ENCODE measurements at regions not wholly inside any gene's neighbourhood (a gene's known extent, or its start where the extent isn't known, plus 50 kb on each side); places are given as distances from the start of the nearest gene placed in this dataset.

DNA sequence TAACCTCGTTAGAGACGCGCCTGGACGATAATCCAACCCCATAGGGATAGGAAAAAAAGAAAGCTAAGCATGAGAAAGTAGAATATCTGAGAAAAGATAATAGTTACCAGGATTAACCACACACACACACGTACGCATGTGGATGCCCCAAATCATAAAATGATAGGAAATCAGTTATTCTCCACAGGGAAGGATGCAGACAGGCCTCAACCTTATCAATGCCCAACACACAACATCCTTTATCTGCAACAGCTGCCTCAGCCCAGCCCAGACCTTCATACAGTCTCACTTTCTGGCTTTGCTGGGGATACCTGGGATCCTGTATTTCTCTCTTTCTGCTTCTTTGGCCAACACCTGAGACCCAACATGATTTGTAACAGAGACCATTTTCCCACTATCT lies 123.0 kb downstream of the NOC3L start:
- no peak for TF ChIP-seq GATA2 (IDR thresholded peaks at IDR 0.05; ENCODE audit: low read depth, low read length)
- TF ChIP-seq GATA3 (IDR thresholded peaks at IDR 0.05; ENCODE audit: low read depth, low read length) = no peak

Measured in SH-SY5Y (cell line).